GM12891 (cell line): ENCODE measurements at regions not wholly inside any gene's neighbourhood (a gene's known extent, or its start where the extent isn't known, plus 50 kb on each side); places are given as distances from the start of the nearest gene placed in this dataset.

ENCODE experiments used
- DNase-seq: peaks from one replicate; pipeline ENCODE4 v3.0.0; 2011; ENCODE audit warnings: low spot score; ENCODE audit not compliant: insufficient read length
- FAIRE-seq: peaks from 2 replicates; lab custom pipeline; 2011; peaks lifted over from hg19 to GRCh38; lab: Jason Lieb, UNC
- PAX5 ChIP-seq: IDR thresholded peaks from 2 replicates; pipeline ENCODE4 v1.6.1; 2011; ENCODE audit warnings: low read length, moderate library complexity, mild to moderate bottlenecking; ENCODE audit not compliant: insufficient read depth, severe bottlenecking
- POLR2A ChIP-seq: IDR thresholded peaks from 2 replicates; pipeline ENCODE4 v1.6.1; 2011; ENCODE audit warnings: low read depth, low read length, control low read depth
- POLR2AphosphoS5 ChIP-seq: IDR thresholded peaks from 2 replicates; pipeline ENCODE4 v1.6.1; 2011; ENCODE audit warnings: low read depth, low read length, control low read depth
- POU2F2 ChIP-seq: IDR thresholded peaks from 2 replicates; pipeline ENCODE4 v1.6.1; 2011; ENCODE audit warnings: low read depth, mild to moderate bottlenecking, control low read depth, low read length, moderate library complexity
- SPI1 ChIP-seq: IDR thresholded peaks from 2 replicates; pipeline ENCODE4 v1.6.1; 2011; ENCODE audit warnings: low read depth, low read length, control low read depth
- TAF1 ChIP-seq: IDR thresholded peaks from 2 replicates; pipeline ENCODE4 v1.6.1; 2011; ENCODE audit warnings: low read depth, low read length, control low read depth

DNA sequence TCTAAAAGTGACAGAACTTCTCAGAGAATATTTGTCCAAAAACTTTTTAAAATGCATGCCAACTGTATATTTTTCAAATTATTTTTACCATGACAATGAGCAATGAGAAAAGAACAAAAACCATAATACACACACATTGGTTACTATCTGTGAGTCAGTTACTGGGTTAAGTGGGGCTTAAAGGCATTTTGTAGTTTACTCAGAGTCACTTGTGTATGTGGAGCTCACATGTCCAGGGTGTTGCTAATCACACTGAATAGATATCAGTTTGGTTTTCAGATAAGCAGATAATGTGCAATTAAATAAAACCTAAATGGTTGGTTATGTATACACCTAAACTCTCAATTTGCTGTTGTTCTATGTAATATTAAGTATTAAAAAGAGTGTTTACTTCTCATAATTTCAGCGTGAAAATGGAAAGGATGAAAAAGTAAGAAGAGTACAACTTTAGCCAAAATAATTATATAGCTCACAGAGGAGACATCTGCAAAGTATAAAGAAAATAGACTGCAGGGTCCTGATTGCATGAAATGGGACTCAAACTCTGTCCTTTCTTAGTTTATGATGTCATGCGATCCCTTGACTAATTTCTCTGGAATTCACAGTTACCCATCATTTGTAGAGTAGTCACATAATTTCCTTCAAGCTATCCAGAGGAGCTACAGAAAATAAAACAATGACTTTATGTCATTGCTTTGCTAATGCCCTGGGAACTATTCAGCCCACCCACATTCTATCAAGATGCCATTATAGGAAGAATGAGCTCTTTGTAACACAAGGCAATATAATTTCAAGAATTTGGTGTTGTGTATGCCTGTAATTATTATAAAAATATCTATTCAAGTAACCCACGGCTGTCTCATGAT, 388.0 kb upstream of the ZNF608 start:
- TF ChIP-seq PAX5 (no peak), POLR2AphosphoS5 (no peak), SPI1 (no peak), POU2F2 (no peak), POLR2A (no peak), TAF1 (no peak)
- DNase-seq (no peak), FAIRE-seq (no peak)

DNA sequence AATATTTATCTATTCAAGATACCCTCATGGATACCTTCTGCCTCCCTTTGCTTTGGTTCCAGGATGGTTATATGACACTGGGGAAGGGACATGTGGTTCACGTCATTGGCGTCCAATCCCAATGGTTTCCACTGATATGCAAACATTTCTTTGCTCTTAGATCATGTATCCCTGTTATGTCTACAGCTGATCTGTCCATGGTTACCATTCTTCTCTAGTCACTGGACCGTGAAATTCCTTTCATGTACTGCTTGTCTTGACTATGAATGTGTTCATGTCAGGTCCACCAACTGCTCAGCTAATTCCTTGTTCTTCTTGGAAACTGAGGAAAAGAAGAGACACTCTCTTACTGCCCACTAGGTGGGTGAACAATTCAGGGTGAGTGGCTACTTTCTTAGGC, 391.1 kb upstream of the ZNF608 start:
- FAIRE-seq (no peak), DNase-seq (no peak)
- TF ChIP-seq PAX5 (no peak), TAF1 (no peak), POLR2AphosphoS5 (no peak), POLR2A (no peak), POU2F2 (no peak), SPI1 (no peak)

DNA sequence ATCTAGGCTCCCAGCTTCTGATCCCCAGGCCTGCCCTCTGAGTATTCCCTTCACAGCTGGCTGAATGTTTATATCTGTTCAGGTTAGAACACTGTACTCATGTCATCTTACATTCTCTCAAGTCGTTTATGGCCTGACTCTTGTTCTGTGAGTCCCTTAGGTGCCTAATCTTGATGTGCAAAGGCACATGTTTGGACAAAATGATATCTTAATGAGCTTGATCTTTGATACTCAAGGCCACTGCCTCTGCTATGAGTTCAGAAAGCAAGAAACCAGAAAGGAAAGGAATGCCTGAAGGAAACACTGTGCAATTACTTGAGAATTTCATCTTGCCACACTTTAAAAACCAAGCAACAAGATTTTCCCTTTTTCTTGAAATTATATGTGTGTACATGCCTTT, 391.8 kb upstream of the ZNF608 start:
- TF ChIP-seq POU2F2 (no peak), SPI1 (no peak)
- DNase-seq (no peak), FAIRE-seq (no peak)

DNA sequence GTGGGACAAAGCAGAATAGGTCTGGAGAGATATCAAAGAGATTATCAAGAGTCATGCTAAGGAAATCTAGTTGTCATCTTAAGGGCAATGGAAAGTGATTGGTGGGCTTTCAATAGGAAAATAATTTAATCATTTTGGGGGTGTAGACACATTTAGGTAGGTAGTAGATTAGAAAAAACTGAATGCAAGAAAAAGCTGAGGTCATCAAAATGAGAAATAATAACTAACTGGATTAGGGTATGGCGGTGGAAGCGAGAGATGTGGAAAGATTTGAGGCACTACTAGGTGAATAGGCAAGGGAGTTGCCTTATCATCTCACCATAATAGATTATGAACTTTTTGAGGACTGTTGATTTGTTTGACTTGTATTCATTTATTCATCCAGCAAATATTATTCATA, 393.2 kb upstream of the ZNF608 start:
- FAIRE-seq (no peak), DNase-seq (no peak)
- TF ChIP-seq SPI1 (no peak), POLR2AphosphoS5 (no peak), POLR2A (no peak), PAX5 (no peak), POU2F2 (no peak), TAF1 (no peak)

DNA sequence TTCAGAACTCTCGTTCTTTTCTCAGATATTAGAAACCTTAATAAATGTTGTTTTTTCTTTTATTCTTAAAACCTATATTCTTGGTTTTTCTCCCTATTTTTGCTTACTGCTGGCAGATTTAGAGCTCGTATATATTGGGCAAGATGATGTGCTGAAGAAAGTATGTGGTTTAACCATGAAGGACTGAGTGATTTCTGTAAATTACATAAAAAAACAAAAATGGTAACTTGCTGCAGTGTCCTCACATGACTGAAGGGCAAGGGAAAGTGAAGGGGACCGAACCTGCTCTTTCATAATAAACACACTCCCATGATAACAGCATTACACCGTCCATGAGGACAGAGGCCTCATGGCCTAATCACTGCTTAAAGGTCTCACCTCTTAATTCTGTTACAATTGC, 393.8 kb upstream of the ZNF608 start:
- no peak for TF ChIP-seq PAX5
- TF ChIP-seq SPI1 = no peak
- no peak for TF ChIP-seq TAF1
- TF ChIP-seq POU2F2 = no peak
- TF ChIP-seq POLR2A = no peak
- TF ChIP-seq POLR2AphosphoS5 = no peak
- DNase-seq = no peak
- FAIRE-seq = no peak

DNA sequence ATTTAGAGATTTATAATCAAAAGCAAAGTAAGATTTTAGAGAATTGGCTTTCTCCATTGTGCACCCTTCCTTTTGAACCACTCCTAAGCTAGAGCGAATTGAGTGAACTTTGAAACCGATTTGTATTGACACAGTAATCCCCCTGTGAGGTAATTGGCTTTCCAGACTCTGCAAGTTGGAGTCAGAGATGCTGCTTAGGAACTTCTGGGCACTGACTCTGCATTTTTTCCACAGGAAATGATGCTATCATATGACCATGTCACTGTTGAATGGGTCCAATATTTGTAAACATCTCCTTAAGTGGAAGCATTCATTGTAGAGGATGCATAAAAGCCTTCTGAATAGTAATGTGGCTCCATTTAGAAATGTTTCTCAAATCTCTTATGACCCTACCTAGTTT, 394.4 kb upstream of the ZNF608 start:
- no peak for TF ChIP-seq PAX5
- TF ChIP-seq TAF1 = no peak
- no peak for TF ChIP-seq POLR2A
- TF ChIP-seq POU2F2 = no peak
- no peak for TF ChIP-seq SPI1
- no peak for TF ChIP-seq POLR2AphosphoS5
- FAIRE-seq (no peak), DNase-seq (no peak)

DNA sequence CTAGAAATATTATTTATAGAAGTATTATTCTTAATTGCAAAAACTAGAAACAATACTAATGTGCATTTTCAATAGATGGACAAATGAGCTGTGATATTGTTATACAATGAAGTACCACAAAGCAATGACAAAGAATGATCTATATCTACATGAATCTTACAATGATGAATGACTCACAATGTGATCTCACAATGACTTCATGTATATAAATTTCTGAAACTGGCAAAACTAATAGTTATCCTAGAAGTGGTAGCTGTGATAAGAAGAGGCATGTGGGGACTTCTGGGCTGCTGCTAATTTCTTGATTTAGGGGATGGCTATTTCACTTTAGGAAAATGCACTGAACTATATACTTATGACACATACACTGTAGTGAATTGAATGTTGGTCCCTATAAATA, 396.0 kb upstream of the ZNF608 start:
- FAIRE-seq = no peak

DNA sequence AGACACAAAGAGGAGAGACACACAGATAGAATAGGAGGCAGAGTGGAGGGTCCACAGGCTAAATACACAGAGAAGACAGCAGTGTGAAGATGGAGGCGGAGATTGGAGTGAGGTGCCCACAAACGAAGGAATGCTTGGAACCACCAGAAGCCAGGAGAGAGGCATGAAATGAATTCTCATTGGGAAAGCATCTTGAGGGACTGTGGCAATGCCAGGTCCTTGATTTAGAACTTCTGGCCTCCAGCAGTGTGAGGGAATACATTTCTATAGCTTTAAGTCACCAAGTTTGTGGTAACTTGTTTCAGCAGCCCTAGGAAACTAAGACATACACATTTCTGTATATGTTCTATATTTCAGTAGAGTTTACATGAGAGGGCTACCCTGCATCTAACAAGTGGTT, 396.6 kb upstream of the ZNF608 start:
- no peak for FAIRE-seq
- TF ChIP-seq POLR2A (no peak), TAF1 (no peak), POLR2AphosphoS5 (no peak), SPI1 (no peak), POU2F2 (no peak), PAX5 (no peak)

More for the DNA sequence above, 396.0 kb upstream of the ZNF608 start:
- TF ChIP-seq POLR2AphosphoS5 (no peak), TAF1 (no peak), PAX5 (no peak), SPI1 (no peak), POU2F2 (no peak), POLR2A (no peak)
- no peak for DNase-seq

DNA sequence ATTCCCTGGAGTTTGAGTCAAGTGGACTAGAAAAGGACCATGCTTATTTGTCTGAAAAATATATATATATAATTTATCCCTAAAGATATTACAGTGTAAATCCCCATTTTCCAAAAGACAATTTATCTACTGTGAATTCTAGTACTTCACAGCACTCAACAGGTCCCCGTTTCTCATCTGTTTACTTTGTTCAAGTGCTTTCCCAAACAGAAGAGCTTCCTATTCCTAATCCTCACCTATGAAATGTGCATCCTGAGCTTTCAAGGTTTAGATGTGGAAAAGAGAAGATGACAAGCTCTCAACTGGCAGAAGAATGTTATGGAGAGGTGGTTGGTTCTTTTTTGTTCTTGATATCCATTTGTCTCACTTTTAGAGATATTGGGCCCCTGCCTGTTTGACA, 401.6 kb upstream of the ZNF608 start:
- DNase-seq (no peak), FAIRE-seq (no peak)
- TF ChIP-seq SPI1 (no peak), TAF1 (no peak), POLR2AphosphoS5 (no peak), POLR2A (no peak), POU2F2 (no peak), PAX5 (no peak)

More for the DNA sequence above, 396.6 kb upstream of the ZNF608 start:
- DNase-seq = no peak

DNA sequence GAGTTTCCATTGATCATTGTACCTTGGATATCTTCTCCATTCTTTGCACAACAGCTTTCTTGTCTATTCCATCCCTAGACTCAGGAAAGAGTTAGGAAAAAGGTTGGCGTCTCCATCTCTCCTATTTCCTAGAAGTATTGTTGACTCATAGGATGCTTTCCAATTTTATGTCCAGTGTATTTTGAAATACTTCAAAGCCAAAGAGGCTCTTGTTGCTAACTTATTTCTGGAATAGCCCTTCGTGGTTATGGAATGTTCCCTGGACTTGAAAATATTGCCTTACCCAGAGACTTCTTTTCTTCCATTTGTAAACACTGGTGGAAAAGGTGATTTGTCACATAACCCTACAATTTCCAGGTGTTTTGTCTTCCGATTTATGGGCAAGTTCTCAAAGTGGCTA, 402.3 kb upstream of the ZNF608 start:
- TF ChIP-seq SPI1 (no peak), POU2F2 (no peak), POLR2AphosphoS5 (no peak), POLR2A (no peak), TAF1 (no peak), PAX5 (no peak)
- FAIRE-seq (no peak), DNase-seq (no peak)
